Skeletal muscle cell (primary cell): ENCODE measurements at regions not wholly inside any gene's neighbourhood (a gene's known extent, or its start where the extent isn't known, plus 50 kb on each side); places are given as distances from the start of the nearest gene placed in this dataset.

Experiments
- DNase-seq: peaks from one replicate; pipeline ENCODE4 v3.0.0-alpha.2; 2010; ENCODE audit warnings: low read depth
- H3K4me3 ChIP-seq: 2 replicates; pipeline ENCODE4 v1.5.1; 2011; ENCODE audit warnings: low read depth, mild to moderate bottlenecking, control low read depth, low read length, moderate library complexity

DNA sequence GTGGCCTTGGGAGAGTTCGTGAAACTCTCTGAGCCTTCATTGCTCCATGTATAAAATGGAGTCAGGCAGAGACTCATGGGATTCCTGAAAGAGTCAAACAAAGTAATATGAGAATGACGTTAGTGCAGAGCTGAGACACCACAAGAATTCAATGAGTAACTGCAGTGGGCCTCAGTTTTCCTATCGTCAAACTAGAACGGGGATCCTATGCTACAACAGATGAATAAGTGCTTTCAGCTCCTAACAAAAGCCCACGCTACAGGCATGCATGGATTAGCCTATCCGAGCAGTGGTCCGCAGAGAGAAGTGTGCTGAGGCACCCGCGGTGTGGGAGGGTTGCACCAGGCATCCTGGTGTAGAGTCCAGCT lies 124.7 kb downstream of the SYF2 start:
- DNase-seq, result peak; percentile 5
- H3K4me3 ChIP-seq, result no peak overlapping the region

DNA sequence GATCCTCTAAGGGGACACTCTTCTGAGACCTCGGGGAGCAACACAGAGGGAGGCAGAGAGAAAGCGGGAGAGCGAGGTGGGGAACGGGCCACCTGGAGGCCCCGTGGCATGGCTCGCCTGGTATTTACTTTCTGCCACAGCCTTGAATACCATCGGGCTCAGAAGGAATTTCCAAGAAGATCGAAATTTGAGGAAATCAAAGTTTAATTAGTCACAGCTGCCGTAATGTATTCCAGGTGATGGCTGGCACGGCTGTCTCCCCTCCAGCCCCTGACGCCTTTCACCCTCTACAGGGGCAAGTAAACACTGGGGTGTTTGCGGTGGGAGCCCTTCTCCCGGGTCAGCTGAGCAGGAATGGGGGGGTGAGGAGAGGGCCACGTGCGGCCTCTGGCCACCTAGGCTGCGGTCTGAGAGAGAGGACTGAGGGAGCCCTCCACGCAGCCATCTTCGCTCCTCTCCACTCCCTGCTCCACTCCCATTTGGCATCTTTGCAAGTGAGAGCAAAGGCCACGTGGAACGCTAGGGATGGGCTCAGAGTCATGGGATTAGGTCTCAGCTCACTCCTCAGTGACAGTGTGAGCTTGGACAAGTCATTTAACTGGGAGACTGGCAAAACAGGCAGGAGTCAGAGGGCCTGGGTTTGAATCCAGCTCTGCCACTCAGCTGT lies 125.2 kb downstream of the SYF2 start:
- no peak for DNase-seq
- H3K4me3 ChIP-seq, result no peak overlapping the region

DNA sequence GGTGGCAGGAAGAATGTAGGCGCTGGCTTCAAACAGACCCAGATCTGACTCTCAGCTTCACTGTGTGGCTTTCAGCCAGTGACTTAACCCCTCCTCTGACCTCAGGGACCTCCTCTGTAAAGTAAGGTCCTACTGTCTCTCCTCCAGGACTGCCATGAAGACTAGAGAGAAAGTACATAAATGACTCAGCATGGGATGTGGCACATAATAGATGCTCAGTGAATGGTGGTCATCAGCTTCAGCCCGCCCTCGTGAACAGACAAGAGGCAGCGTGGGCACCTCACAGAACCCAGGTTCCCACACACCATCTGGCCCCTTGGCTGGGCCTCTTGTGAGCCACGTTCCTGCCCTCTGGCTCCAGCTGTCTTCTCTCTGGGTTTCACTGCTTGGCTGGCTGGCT lies 126.0 kb downstream of the SYF2 start:
- H3K4me3 ChIP-seq, result no peak overlapping the region
- no peak for DNase-seq

DNA sequence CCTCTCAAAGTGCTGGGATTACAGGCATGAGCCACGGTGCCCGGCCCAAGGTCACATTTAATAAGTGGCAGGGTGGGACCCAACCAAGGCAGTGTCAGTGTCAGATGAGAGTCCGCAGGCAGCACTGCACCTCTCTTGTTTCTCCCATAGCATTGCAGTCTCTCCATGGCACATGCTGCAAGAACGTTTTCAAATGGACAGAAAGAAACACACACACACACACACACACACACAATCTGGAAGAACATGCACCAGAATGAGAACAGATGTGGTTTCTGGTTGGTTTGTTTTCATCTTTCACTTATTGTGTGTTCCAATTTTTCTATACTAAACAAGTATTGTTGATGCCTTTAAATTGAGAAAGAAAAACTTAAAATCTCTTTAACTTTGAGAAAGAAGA lies 126.5 kb downstream of the SYF2 start:
- H3K4me3 ChIP-seq, result no peak overlapping the region
- DNase-seq, result no peak

DNA sequence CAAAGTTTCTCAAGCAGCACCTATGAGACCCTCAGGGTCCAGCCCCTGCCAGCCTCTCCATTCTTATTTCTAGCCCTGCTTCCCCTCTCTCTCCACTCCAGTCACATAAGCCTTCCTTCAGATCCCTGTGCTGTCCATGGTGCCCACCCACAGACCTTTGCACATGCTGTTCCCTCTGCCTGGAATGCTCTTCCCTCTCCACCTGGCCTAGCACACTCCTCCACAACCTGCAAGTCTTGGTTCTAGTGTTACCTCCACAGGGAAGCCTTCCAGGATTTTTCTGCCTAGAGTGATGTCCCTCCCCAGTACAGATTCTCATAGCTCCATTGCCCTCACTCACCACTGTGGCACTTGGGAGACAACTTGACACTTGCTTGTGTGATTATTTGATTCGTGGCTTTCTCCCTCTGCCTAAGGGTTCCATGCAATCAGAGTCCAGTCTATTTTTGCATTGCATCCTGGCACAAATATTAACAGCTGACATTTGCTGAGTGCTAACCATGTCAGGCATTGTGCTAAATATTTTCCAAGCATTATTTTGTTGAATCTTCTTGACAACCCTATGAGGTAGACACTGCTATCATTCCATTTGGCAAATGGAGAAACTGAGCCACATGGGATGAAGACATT lies 127.3 kb downstream of the SYF2 start:
- no peak for DNase-seq
- H3K4me3 ChIP-seq, result no peak overlapping the region

DNA sequence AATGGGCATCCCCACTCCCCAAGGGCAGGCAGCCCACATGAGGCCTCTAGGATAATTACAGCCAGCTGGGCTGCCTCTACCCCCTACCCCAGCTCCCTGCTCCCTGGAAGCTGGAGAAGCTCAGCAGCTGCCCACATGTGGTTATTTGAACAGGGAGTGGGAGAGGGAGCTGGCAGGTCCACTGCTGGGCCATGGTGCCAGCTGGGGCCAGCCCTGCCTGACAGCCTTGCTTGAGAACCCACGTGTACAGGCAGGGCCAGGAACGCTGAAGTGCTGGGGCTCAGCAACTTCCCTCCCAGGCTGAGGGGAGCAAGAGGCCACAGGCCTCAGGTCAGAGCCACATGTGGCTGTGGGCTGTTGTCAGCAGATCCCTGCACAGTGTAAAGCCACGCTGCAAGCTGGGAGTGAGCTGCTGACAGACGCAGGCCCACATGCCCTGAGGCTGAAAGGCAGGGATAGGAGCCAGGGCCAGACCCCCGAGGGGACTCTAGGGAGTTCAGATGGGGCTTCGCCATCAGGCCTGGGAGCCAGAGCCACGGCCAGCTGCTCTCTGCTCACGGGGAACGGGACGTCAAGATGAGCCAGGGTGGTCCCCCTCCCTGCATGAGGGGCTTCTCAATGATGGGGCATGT lies 129.0 kb downstream of the SYF2 start:
- no peak for DNase-seq
- no peak overlapping the region for H3K4me3 ChIP-seq

DNA sequence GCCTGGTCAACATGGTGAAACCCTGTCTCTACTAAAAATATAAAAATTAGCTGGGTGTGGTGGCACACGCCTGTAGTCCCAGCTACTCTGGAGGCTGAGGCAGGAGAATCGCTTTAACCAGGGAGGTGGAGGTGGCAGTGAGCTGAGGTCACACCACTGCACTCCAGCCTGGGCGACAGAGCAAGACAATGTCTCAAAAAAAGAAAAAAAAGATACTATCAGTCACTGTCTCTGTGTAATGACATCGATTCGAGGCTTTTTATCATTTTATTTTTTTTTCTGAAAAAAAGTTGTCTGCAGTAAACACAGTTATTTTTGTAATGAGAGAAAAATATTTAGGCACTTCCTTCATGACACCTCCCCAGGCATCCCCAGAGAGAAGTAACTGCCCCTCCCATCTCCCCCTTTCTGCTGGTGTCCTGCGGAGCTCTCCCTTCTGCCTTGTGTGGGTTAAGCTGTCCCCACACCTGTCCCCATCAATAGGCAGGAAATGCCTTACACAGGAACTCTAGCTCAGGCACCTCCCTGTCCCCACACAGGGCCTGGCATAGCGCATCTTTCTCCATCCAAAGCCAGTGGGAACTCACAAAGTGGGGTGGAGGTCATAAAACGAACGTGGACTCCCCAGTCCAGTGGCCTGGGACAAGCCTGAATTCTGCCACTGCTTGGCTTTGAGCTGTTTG lies 132.0 kb downstream of the SYF2 start:
- no peak overlapping the region for H3K4me3 ChIP-seq
- no peak for DNase-seq

DNA sequence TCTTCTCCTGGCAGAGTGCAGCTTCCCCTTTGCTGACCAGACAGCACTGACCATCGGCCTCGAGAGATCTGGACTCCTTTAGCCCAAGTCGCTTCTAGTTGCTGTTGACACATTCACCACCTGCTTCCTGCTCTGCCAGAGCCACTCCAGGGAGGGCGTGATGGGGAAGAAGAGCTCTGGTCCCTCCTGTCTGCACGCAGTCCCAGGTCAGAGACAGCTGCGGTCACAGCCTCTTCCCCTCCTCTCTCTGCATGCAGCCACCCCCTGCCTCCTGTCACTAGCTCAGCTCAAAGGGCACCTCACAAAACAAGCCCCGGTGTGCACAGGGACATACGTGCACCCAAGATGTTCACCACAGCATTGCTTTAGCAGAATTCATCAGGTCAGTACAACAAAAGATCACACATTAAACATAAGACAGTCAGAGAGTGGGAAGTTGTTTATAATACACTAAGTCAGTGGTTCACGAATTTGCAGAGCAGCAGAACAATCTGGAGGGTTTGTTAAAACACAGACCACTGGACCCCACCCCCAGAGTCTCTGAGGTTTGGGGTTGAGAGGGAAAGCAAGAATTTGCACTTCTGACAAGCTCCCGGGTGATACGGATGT lies 132.9 kb downstream of the SYF2 start:
- DNase-seq, result no peak

DNA sequence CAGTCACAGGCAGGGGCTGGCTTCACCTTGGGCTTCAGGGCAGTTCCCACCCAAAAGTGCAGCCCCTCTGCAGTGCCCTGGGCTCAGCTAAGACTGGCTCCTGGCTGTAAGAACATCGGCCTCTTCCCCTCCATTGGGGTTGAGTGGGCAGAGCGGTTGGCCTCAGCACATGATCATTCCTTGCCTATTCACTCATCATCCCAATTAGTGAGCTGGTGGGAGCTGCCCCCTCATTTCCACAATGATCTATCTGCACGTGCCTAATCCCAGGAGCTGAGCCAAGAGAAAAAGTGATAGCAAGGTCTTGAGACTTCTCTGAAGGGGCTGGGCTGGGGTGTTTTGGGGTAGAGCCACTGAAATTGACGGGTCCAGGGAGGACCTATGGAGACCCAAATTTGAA lies 133.6 kb downstream of the SYF2 start:
- no peak for DNase-seq
- no peak overlapping the region for H3K4me3 ChIP-seq

More for the DNA sequence above, 132.9 kb downstream of the SYF2 start:
- no peak overlapping the region for H3K4me3 ChIP-seq

DNA sequence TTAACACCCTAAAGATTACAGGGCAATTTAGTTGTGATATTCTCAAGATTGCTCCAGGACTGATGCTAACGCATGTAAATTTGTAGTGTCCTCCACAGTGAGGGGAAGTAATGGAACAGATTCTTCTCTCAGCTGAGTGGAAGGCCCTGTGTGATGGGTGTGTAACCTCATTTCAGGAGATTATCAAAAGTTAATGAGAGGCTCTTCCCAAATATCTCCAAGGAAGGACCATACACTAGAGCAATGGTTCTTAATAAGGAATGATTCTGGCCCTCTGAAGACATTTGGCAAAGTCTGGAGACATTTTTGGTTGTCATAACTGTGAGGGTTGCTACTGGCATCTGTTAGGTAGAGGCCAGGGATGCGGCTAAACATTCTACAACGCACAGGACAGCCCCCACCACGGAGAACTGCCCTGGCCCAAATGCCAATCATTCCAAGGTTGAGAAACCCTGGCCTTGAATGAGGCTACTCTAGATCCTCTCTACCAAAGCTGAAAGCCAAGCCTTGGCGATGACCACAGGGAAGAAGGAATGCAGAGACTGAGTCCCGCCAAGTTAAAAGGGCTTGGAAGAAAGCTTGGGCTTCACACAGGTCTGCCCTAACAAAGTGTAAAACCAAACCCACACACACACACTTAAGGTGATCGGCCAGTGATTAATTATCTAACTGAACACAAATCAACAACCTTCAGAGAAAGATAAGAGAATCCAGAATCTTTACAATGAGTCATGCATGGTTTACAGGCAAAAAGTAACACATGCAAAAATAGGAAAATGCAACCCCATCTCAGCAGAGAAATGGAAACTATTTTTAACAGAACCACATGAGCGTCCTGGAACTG lies 135.8 kb downstream of the SYF2 start:
- no peak for DNase-seq
- no peak overlapping the region for H3K4me3 ChIP-seq

DNA sequence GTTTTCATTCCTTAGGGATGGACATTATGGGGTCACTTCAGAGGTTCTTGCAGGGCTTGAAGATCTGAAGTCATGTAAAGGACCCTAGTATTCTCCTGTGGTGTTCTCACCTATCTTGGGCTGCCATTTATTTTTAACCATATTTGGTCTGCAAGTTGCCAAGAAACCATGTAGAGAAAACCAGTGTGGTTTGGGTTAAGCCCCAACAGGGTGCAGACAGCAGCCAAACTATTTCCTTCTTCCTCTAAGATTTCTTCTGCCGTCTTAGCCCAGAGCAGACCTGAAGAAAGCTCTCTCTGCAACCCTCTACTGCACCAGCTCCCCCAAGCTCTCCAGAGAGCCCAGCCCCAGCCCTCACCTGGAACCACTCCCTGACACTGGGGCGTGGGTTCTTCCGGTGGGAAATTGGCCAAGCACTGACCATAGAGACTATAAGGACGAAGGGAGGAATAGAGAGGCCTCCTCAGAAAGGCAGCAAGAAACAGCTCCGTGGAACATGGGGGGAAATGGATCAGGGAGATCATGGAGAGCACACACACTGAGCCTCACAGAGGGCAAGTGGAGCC lies 136.6 kb downstream of the SYF2 start:
- H3K4me3 ChIP-seq, result no peak overlapping the region
- no peak for DNase-seq

DNA sequence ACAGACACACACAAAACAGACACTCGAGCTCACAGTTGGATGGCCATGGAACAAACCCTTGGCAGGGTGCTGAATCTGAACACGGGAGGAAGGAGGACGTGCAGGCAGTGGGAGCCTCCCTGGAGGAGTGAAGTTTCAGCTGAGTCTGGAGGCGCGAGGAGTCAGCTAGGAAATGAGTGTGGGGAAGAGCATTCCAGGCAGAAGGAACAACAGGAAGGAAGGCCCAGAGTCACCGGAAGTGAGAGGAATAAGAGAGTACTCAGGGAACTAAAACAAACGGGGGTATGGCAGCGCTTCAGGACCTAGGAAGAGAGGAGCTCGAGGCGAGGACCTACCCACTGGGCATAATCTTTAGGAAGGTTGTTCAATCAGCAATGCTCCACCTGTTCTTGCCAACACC lies 137.3 kb downstream of the SYF2 start:
- H3K4me3 ChIP-seq, result no peak overlapping the region
- no peak for DNase-seq

DNA sequence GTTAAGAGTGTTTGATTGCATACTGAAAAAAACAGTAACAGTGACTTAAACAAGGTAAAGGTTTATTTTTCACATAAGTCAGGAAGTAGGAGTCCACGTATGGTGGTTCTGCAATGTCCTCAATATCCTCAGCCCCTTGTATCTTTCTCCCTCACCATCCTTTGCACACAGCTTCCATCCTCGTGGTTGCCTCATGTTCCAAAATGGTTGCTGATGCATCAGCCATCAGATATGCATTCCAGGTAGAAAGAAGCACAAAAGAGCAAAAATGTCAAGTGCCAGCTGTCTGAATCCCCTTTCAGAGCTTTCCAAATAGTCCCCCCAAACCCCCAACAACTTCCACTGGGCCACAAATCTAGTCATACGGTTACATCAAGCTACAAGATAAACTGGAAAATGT lies 138.1 kb downstream of the SYF2 start:
- no peak overlapping the region for H3K4me3 ChIP-seq
- no peak for DNase-seq

DNA sequence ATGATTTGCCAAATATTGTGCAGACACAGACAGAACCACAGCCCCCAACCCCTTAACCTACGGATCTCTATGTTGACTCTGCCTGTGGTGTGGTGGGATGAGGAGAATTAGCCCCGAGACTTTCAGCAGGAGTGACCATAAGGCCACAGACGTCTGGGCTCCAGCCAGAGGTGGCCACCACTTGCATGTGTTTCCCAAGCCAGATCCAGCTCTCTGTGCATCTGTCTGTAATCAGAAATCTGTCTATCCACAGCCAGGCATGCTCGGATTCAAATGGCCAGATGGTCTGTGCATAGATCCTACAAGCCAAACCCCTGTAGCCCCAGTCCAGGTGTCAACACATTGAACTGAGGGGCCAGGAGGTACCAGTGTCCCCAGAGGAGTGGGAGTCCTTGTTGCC lies 140.6 kb downstream of the SYF2 start:
- DNase-seq, result no peak
- H3K4me3 ChIP-seq, result no peak overlapping the region

DNA sequence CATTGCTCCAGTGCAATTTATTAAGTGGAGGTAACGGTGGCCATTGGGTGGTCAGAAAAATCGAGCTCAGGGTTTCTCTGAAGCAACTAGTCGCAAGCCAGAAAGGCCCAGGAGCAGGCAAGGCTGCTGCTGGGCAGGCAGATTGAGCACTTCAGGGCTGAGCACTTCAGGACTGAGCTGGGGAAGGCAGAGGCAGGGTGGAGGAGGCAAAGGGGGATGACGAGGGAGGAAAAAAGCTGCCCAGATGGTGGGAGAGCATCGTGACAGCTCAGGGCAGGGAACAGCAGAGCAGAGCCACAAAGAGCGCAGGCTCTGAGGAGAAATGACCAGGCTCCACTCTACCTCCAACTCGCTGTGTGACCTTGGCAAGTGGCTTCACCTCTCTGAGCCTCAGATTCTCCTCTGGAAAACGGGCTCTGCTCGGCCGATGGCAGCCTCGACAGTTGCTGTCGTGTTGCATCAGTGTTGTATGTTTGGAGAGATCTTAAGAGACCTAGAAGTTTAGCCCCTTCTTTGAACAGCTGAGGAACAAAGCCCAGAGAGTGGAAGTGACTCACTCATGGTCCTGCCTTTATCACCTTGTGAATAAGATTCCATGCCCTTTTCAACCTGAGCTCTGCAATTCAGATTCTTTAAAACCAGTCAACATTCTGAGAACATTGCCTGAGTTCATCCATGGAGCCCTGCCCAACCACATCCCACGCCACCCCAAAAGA lies 141.4 kb downstream of the SYF2 start:
- no peak for DNase-seq
- no peak overlapping the region for H3K4me3 ChIP-seq

DNA sequence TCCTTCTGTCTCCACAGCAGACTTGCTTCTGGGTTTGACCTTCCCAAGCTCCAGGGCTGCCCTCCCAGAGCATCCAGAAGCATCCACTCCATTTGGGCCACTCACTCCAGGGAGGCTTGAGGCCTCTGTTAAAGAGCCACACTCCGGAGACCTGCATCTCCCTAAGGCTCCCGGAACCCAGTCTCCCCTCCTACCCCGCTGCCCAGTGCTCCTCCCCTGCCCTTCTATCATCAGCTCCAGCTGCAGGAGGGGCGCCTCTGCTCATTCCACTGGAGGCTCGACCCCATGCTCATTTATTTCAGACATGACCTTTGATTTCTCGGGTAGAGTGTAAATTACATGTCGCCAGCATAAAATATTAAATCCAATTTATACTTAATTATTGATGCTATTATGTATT lies 142.5 kb downstream of the SYF2 start:
- H3K4me3 ChIP-seq, result no peak overlapping the region
- DNase-seq, result no peak

DNA sequence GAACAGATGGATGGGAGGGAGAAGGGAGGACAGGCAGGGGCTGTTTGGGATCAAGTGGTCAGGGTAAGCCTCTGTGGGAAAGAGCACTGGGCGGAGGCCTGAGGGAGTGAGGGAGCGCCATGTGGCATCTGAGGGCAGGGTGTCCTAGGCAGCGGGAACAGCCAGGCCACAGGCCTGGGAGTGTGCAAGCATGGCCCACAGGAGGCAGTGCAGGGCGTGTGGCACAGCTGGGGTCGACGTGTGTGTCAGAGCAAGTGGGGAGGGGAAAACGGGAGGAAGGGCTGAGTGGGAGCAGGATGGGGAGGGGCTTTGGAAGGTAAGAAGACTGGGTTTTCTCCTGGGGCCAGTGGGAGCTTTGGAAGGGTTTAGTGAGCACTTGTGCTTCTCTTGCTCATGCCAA lies 143.4 kb downstream of the SYF2 start:
- no peak for DNase-seq
- no peak overlapping the region for H3K4me3 ChIP-seq

DNA sequence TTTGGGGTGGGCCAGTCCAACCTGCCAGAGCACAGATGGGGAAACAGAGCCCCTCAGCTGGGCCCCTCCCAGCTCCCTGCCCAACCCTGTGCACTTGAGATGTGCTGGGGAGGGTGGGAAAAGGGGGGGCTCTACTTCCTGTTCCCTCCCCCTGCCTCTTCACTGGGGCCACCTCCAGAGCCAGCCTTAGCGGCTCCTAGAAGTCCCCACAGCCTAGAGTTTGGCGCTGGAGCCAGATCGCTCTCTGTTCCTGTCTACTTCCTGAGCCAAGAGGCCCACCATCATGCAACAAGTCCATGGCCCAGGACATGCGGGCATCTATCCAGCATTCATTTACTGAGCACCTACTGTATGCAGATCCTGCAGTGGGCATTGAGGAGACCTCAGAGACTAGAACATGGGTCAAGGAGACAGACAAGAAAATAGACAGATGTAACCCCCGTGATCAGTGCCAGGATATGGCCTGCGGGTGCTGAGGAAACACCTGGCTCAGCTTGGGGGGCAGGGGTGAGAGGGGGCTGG lies 144.1 kb downstream of the SYF2 start:
- no peak overlapping the region for H3K4me3 ChIP-seq
- DNase-seq, result no peak
